Endothelial cell of umbilical vein (primary cell): ENCODE measurements at regions not wholly inside any gene's neighbourhood (a gene's known extent, or its start where the extent isn't known, plus 50 kb on each side); places are given as distances from the start of the nearest gene placed in this dataset.

Experiments
- BruUV-seq: library from RNA; stranded (reverse); fragments of 400-500 nt; replicated peaks from 2 replicates; lab custom pipeline; 2021; lab: Mats Ljungman, UMichigan
- CTCF ChIA-PET: fragments of 300-600, 350-600 bp; sonication (Branson Sonifier 250); formaldehyde crosslinking; loops from one replicate; lab custom pipeline; 2021; ENCODE audit warnings: antibody characterized with exemption, inconsistent platforms; lab: Charles Lee
- POLR2A ChIA-PET: fragments of 300-600, 350-600 bp; sonication (Branson Sonifier 250); formaldehyde crosslinking; loops from one replicate; lab custom pipeline; 2021; ENCODE audit warnings: antibody characterized with exemption, inconsistent platforms; lab: Charles Lee
- DNase-seq: peaks from one replicate; pipeline ENCODE4 v3.0.0-alpha.2; 2011; ENCODE audit warnings: low read depth, low spot score
- FAIRE-seq: peaks from 2 replicates; lab custom pipeline; 2011; peaks lifted over from hg19 to GRCh38; lab: Jason Lieb, UNC
- H2AFZ ChIP-seq: 2 replicates; pipeline ENCODE4 v1.6.0; 2012; ENCODE audit warnings: low read depth, low read length, control low read depth, inconsistent platforms
- H3K27ac ChIP-seq: 2 replicates; pipeline ENCODE4 v1.5.1; 2011; ENCODE audit warnings: low read depth, mild to moderate bottlenecking, control low read depth, low read length, moderate library complexity; ENCODE audit not compliant: insufficient read depth
- H3K27me3 ChIP-seq, 2 experiments: 2 replicates each; pipeline versions ENCODE4 v1.6.0 to v1.6.1; 2011; ENCODE audit warnings: low read length in 2 of 2, mixed read lengths in 1 of 2; ENCODE audit not compliant: control insufficient read depth in 2 of 2, insufficient read depth in 2 of 2
- H3K36me3 ChIP-seq, 2 experiments: 2 replicates in 1 of 2; 3 replicates in 1 of 2; pipeline ENCODE4 v1.5.1; 2011; ENCODE audit warnings: low read length in 2 of 2, mild to moderate bottlenecking in 1 of 2, moderate library complexity in 1 of 2; ENCODE audit not compliant: control insufficient read depth in 2 of 2, insufficient read depth in 2 of 2; ENCODE audit errors: extremely low read depth in 1 of 2
- H3K4me1 ChIP-seq: 3 replicates; pipeline ENCODE4 v1.5.1; 2011; ENCODE audit warnings: mild to moderate bottlenecking, low read length; ENCODE audit not compliant: control insufficient read depth, insufficient read depth; ENCODE audit errors: extremely low read depth
- H3K4me2 ChIP-seq: 2 replicates; pipeline ENCODE4 v1.6.1; 2011; ENCODE audit warnings: low read length, control low read depth, mixed read lengths; ENCODE audit not compliant: insufficient read depth
- H3K4me3 ChIP-seq, 3 experiments: fragments of 200-600 bp in 1 of 3; sonication (generic), shearing (Covaris generic) in 1 of 3; replicated peaks in 1 of 3; 2 replicates each; pipeline ENCODE4 v1.5.1; 2011 to 2016; ENCODE audit warnings: control low read depth in 3 of 3, low read length in 3 of 3, mild to moderate bottlenecking in 2 of 3, inconsistent platforms in 1 of 3, low read depth in 1 of 3, moderate library complexity in 1 of 3; ENCODE audit not compliant: insufficient read depth in 1 of 3
- H3K79me2 ChIP-seq: 2 replicates; pipeline ENCODE4 v1.6.0; 2012; ENCODE audit warnings: low read length, inconsistent platforms; ENCODE audit not compliant: control insufficient read depth, insufficient read depth
- H3K9ac ChIP-seq: replicated peaks from 2 replicates; pipeline ENCODE3; 2011; ENCODE audit warnings: low read length, control low read depth; ENCODE audit not compliant: insufficient read depth; ENCODE audit errors: extremely low read depth
- H3K9me1 ChIP-seq: replicated peaks from 3 replicates; pipeline ENCODE4 v1.6.0; 2011; ENCODE audit warnings: mild to moderate bottlenecking, low read length; ENCODE audit not compliant: control insufficient read depth, insufficient read depth; ENCODE audit errors: extremely low read depth
- H3K9me3 ChIP-seq: replicated peaks from 2 replicates; pipeline ENCODE4 v1.5.1; 2012; ENCODE audit warnings: low read length, inconsistent platforms; ENCODE audit not compliant: control insufficient read depth, insufficient read depth
- H4K20me1 ChIP-seq: replicated peaks from 2 replicates; pipeline ENCODE3; 2011; ENCODE audit warnings: mild to moderate bottlenecking, low read length; ENCODE audit not compliant: control insufficient read depth, insufficient read depth; ENCODE audit errors: extremely low read depth
- CTCF ChIP-seq, 2 donors: IDR thresholded peaks; 1 replicate in 1 of 2; 2 replicates in 1 of 2; pipeline ENCODE4 v1.5.1; 2011; ENCODE audit warnings: low read length in 2 of 2, mild to moderate bottlenecking in 2 of 2, moderate library complexity in 2 of 2, control low read depth in 1 of 2, inconsistent platforms in 1 of 2, low read depth in 1 of 2; ENCODE audit not compliant: insufficient read depth in 1 of 2; ENCODE audit errors: extremely low read depth in 1 of 2
- EZH2 ChIP-seq: IDR thresholded peaks from 2 replicates; pipeline ENCODE4 v1.6.1; 2012; ENCODE audit warnings: borderline replicate concordance, low read depth, mild to moderate bottlenecking, moderate library complexity, low read length, inconsistent platforms; ENCODE audit not compliant: severe bottlenecking
- FOS ChIP-seq: IDR thresholded peaks from 2 replicates; pipeline ENCODE4 v1.6.1; 2011; ENCODE audit warnings: mild to moderate bottlenecking, low read length, moderate library complexity, borderline replicate concordance; ENCODE audit not compliant: insufficient read depth
- GATA2 ChIP-seq: IDR thresholded peaks from 2 replicates; pipeline ENCODE4 v1.7.0; 2011; ENCODE audit warnings: low read depth, mild to moderate bottlenecking, moderate library complexity, mixed read lengths, low read length; ENCODE audit not compliant: insufficient read length, insufficient read depth
- JUN ChIP-seq: IDR thresholded peaks from 2 replicates; pipeline ENCODE4 v1.6.1; 2011; ENCODE audit warnings: borderline replicate concordance, low read depth; ENCODE audit not compliant: insufficient read length, insufficient read depth
- MAX ChIP-seq: IDR thresholded peaks from 2 replicates; pipeline ENCODE4 v1.6.1; 2011; ENCODE audit not compliant: insufficient read depth, insufficient read length
- MYC ChIP-seq: IDR thresholded peaks from one replicate; pipeline ENCODE4 v1.6.1; 2011; ENCODE audit warnings: mild to moderate bottlenecking, low read depth, low read length
- POLR2A ChIP-seq: IDR thresholded peaks from 2 replicates; pipeline ENCODE4 v1.6.1; 2012; ENCODE audit warnings: low read depth, mild to moderate bottlenecking, control low read depth, low read length
- POLR2AphosphoS5 ChIP-seq: IDR thresholded peaks from 2 replicates; pipeline ENCODE4 v1.6.1; 2012; ENCODE audit warnings: low read depth, mild to moderate bottlenecking, control low read depth, low read length, moderate library complexity; ENCODE audit not compliant: insufficient read depth
- dilution Hi-C: fragments of 300-500 bp; cut with MboI; formaldehyde crosslinking; loops from one replicate; pipeline ENCODE4 v1.15.0; 2019; ENCODE audit warnings: low sequenced_read_pairs; ENCODE audit not compliant: extremely low pct_ligation_motif_present
- intact Hi-C: fragments of 100-400 bp; cut with micrococcal nuclease; formaldehyde crosslinking; loops from one replicate; pipeline ENCODE4 v1.10.0; 2022

- no TSS peak for BruUV-seq
- no peak overlapping the region for H3K9ac ChIP-seq
- no peaks in the 10 kb centered on the region for H3K9me3 ChIP-seq
- no peaks in the 10 kb centered on the region for H3K79me2 ChIP-seq
- H4K20me1 ChIP-seq, result no peaks in the 10 kb centered on the region
- H3K27me3 ChIP-seq, result no peaks in the 10 kb centered on the region
- H3K4me1 ChIP-seq, result no peaks in the 10 kb centered on the region
- no peak for FAIRE-seq
- intact Hi-C loops, result no loop called here
- DNase-seq, result no peak
- no peak overlapping the region for H3K4me3 ChIP-seq
- no peak overlapping the region for H3K4me2 ChIP-seq
- dilution Hi-C loops, result loop anchor here (25.0 kb wide), 1 partner anchor 317 kb away; no protein-coding TSS in a partner anchor
- ChIA-PET CTCF (no interaction called here), POLR2A (no interaction called here)
- H3K9me1 ChIP-seq, result no peaks in the 10 kb centered on the region
- no peaks in the 10 kb centered on the region for H3K36me3 ChIP-seq
- no peak for TF ChIP-seq MYC
- no peak for TF ChIP-seq FOS
- no peak for TF ChIP-seq POLR2AphosphoS5
- TF ChIP-seq JUN, result no peak
- no peak for TF ChIP-seq CTCF (IDR thresholded peaks at IDR 0.05; ENCODE audit: extremely low read depth in 1 of 2, insufficient read depth in 1 of 2, low read depth in 1 of 2, low read length in 2 of 2)
- TF ChIP-seq EZH2, result no peak
- TF ChIP-seq POLR2A, result no peak
- no peak for TF ChIP-seq MAX
- TF ChIP-seq GATA2, result no peak
- H3K27ac ChIP-seq, result no peak overlapping the region
- no peak overlapping the region for H2AFZ ChIP-seq
These were observed 523.2 kb downstream of the TNS1 start for GRCh38 chr2:217479566-217479965.
